H9 (cell line): ENCODE measurements at regions not wholly inside any gene's neighbourhood (a gene's known extent, or its start where the extent isn't known, plus 50 kb on each side); places are given as distances from the start of the nearest gene placed in this dataset.

Experiments used
- DNase-seq: peaks from one replicate; pipeline ENCODE4 v3.0.0-alpha.2; 2017
- H2AFZ ChIP-seq: one replicate; pipeline ENCODE4 v1.6.1; 2013; ENCODE audit warnings: mild to moderate bottlenecking, low read length, control low read depth, moderate library complexity
- H2AK5ac ChIP-seq: 2 replicates; pipeline ENCODE4 v1.6.1; 2013; ENCODE audit warnings: low read length, control low read depth, mixed read lengths; ENCODE audit not compliant: insufficient read length
- H2BK120ac ChIP-seq: one replicate; pipeline ENCODE4 v1.6.1; 2013; ENCODE audit warnings: low read depth, mild to moderate bottlenecking, low read length, control low read depth, inconsistent platforms; ENCODE audit not compliant: poor library complexity, severe bottlenecking
- H2BK12ac ChIP-seq: 2 replicates; pipeline ENCODE4 v1.6.1; 2013; ENCODE audit warnings: low read length, control low read depth, mixed read lengths, low read depth; ENCODE audit not compliant: insufficient read length
- H2BK15ac ChIP-seq: 2 replicates; pipeline ENCODE4 v1.6.1; 2013; ENCODE audit warnings: low read depth, low read length, control low read depth
- H2BK20ac ChIP-seq: one replicate; pipeline ENCODE4 v1.6.1; 2013; ENCODE audit warnings: low read depth, mild to moderate bottlenecking, low read length, control low read depth, inconsistent platforms; ENCODE audit not compliant: poor library complexity, severe bottlenecking
- H2BK5ac ChIP-seq: 2 replicates; pipeline ENCODE4 v1.6.1; 2013; ENCODE audit warnings: low read length, control low read depth, mixed read lengths; ENCODE audit not compliant: insufficient read length
- H3K14ac ChIP-seq: 2 replicates; pipeline ENCODE4 v1.6.1; 2013; ENCODE audit warnings: low read length, control low read depth; ENCODE audit not compliant: insufficient read depth
- H3K18ac ChIP-seq: 2 replicates; pipeline ENCODE4 v1.6.1; 2013; ENCODE audit warnings: low read depth, mild to moderate bottlenecking, mixed read lengths, low read length, control low read depth; ENCODE audit not compliant: insufficient read length
- H3K23ac ChIP-seq: 2 replicates; pipeline ENCODE4 v1.6.1; 2013; ENCODE audit warnings: low read length, control low read depth, mixed read lengths, low read depth; ENCODE audit not compliant: insufficient read length
- H3K23me2 ChIP-seq: 2 replicates; pipeline ENCODE4 v1.6.1; 2013; ENCODE audit warnings: low read depth, mild to moderate bottlenecking, mixed read lengths, low read length, control low read depth; ENCODE audit not compliant: insufficient read length, poor library complexity, severe bottlenecking
- H3K27ac ChIP-seq: 2 replicates; pipeline ENCODE4 v1.5.1; 2013; ENCODE audit warnings: low read length, control low read depth, mixed read lengths, low read depth; ENCODE audit not compliant: insufficient read length
- H3K27me3 ChIP-seq: 2 replicates; pipeline ENCODE4 v1.6.1; 2013; ENCODE audit warnings: low read length, control low read depth, inconsistent platforms; ENCODE audit not compliant: insufficient read depth
- H3K4ac ChIP-seq: 2 replicates; pipeline ENCODE4 v1.6.1; 2013; ENCODE audit warnings: low read depth, mild to moderate bottlenecking, control low read depth, inconsistent platforms, low read length, moderate library complexity
- H3K4me1 ChIP-seq: 2 replicates; pipeline ENCODE4 v1.6.1; 2013; ENCODE audit warnings: low read length, control low read depth, inconsistent platforms; ENCODE audit not compliant: insufficient read depth
- H3K4me2 ChIP-seq: 2 replicates; pipeline ENCODE4 v1.6.1; 2013; ENCODE audit warnings: low read length, control low read depth, mixed read lengths; ENCODE audit not compliant: insufficient read length, insufficient read depth
- H3K56ac ChIP-seq: 2 replicates; pipeline ENCODE4 v1.6.1; 2013; ENCODE audit warnings: low read depth, mild to moderate bottlenecking, mixed read lengths, low read length, control low read depth; ENCODE audit not compliant: insufficient read length
- H3K79me1 ChIP-seq: 2 replicates; pipeline ENCODE4 v1.6.1; 2013; ENCODE audit warnings: low read depth, mild to moderate bottlenecking, moderate library complexity, low read length, control low read depth, inconsistent platforms; ENCODE audit not compliant: insufficient read depth, poor library complexity, severe bottlenecking
- H3K79me2 ChIP-seq: 2 replicates; pipeline ENCODE4 v1.6.1; 2013; ENCODE audit warnings: low read length, control low read depth, inconsistent platforms; ENCODE audit not compliant: insufficient read depth
- H3K9ac ChIP-seq: 2 replicates; pipeline ENCODE4 v1.6.1; 2013; ENCODE audit warnings: low read length, control low read depth, mixed read lengths; ENCODE audit not compliant: insufficient read length; ENCODE audit errors: extremely low read depth
- H3K9me3 ChIP-seq: one replicate; pipeline ENCODE4 v1.6.1; 2013; ENCODE audit warnings: low read depth, low read length, inconsistent platforms; ENCODE audit not compliant: control insufficient read depth
- H3T11ph ChIP-seq: one replicate; pipeline ENCODE4 v1.6.1; 2013; ENCODE audit warnings: mild to moderate bottlenecking, low read length, control low read depth, inconsistent platforms
- H4K20me1 ChIP-seq: one replicate; pipeline ENCODE4 v1.6.1; 2013; ENCODE audit not compliant: control insufficient read depth, insufficient read length, insufficient read depth
- H4K5ac ChIP-seq: 2 replicates; pipeline ENCODE4 v1.6.1; 2013; ENCODE audit warnings: low read depth, mild to moderate bottlenecking, mixed read lengths, low read length, control low read depth; ENCODE audit not compliant: insufficient read length
- H4K8ac ChIP-seq: replicated peaks from 2 replicates; pipeline ENCODE4 v1.6.1; 2013; ENCODE audit warnings: low read length, control low read depth, mixed read lengths, low read depth; ENCODE audit not compliant: insufficient read length
- H4K91ac ChIP-seq: 2 replicates; pipeline ENCODE4 v1.6.1; 2013; ENCODE audit warnings: low read depth, mild to moderate bottlenecking, moderate library complexity, mixed read lengths, low read length, control low read depth; ENCODE audit not compliant: insufficient read length
- H3K27ac Mint-ChIP-seq, 3 experiments: 2 replicates in 2 of 3; 3 replicates in 1 of 3; pipeline ENCODE4 v1.8.0; 2020 to 2021; ENCODE audit warnings: mixed read lengths in 3 of 3, mild to moderate bottlenecking in 1 of 3, moderate library complexity in 1 of 3
- H3K27me3 Mint-ChIP-seq: 2 replicates; pipeline ENCODE4 v1.8.0; 2021; ENCODE audit warnings: low read depth, mild to moderate bottlenecking, moderate library complexity, mixed read lengths
- H3K36me3 Mint-ChIP-seq, 3 experiments: 2 replicates in 2 of 3; 3 replicates in 1 of 3; pipeline ENCODE4 v1.8.0; 2020 to 2021; ENCODE audit warnings: low read depth in 3 of 3, mixed read lengths in 3 of 3; ENCODE audit not compliant: insufficient read depth in 1 of 3
- H3K4me1 Mint-ChIP-seq, 2 experiments: 2 replicates each; pipeline ENCODE4 v1.8.0; 2020; ENCODE audit warnings: mixed read lengths in 2 of 2
- H3K4me3 Mint-ChIP-seq, 2 experiments: 2 replicates in 1 of 2; 3 replicates in 1 of 2; pipeline ENCODE4 v1.8.0; 2020 to 2021; ENCODE audit warnings: mild to moderate bottlenecking in 2 of 2, mixed read lengths in 2 of 2, moderate library complexity in 1 of 2
- H3K9me3 Mint-ChIP-seq, 2 experiments: 2 replicates in 1 of 2; 3 replicates in 1 of 2; pipeline ENCODE4 v1.8.0; 2020; ENCODE audit warnings: mild to moderate bottlenecking in 2 of 2, mixed read lengths in 2 of 2, moderate library complexity in 1 of 2
- WGBS: extraction: QIAGEN DNeasy Blood & Tissue Kit; methylation state at CpG from one replicate; pipeline ENCODE4 v1.1.7; 2013; ENCODE audit warnings: missing lambda C conversion rate, low lambda C conversion rate, mixed read lengths; ENCODE audit not compliant: insufficient read length; ENCODE audit errors: extremely low coverage; 5-methylcytosine and 5-hydroxymethylcytosine counted together
- TF ChIP-seq, protein P1 (sequence below): fragments of 200-600 bp; sonication (generic); conservative IDR thresholded peaks from 3 replicates; pipeline ENCODE4 v1.8.0; 2021; ENCODE audit warnings: antibody characterized with exemption, mild to moderate bottlenecking

DNA sequence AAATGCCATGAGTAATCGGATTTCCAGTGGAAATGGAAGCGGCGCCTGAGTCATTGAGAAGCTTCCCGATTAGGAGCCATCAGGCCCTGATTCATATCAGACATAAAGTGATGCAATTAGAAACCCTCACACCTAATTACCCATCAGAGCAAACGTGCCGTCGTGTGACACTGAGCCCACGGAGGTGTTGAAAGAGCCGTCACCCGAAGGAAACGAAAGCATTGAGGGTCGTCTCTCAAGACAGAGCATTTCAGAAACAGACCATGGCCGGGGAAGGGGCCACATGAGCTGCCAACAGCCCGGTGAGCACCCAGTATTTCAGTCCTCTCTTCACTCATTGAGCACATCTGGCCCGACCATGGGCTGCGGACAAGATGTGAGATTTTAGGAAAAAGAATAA, 829.3 kb downstream of the TBC1D22A start:
- Mint-ChIP-seq H3K27me3 (peaks cover 13% of the 10 kb centered on the region), H3K36me3 (peaks cover 7 to 34% (median 21%) of the 10 kb centered on the region in 3 experiments; a peak in 6 of 7 replicates), H3K4me3 (no peak overlapping the region), H3K9me3 (peaks cover 38 to 97% of the 10 kb centered on the region in 2 experiments), H3K27ac (0 out of 7 replicates have a peak overlapping the region, but pooled peaks of 1 of the 3 experiments have one; percentile 48), H3K4me1 (no peaks in the 10 kb centered on the region)
- Histone ChIP-seq H3T11ph (no peak overlapping the region), H3K9ac (no peak overlapping the region), H2BK15ac (no peak overlapping the region), H3K23ac (no peak overlapping the region), H4K8ac (no peak overlapping the region), H2BK5ac (no peak overlapping the region), H2AFZ (no peak overlapping the region), H3K79me2 (no peaks in the 10 kb centered on the region), H2AK5ac (no peak overlapping the region), H4K91ac (no peak overlapping the region), H3K14ac (no peak overlapping the region), H3K56ac (no peak overlapping the region), H3K4ac (no peak overlapping the region), H3K27me3 (no peaks in the 10 kb centered on the region), H3K79me1 (no peaks in the 10 kb centered on the region), H2BK12ac (no peak overlapping the region), H3K4me1 (no peaks in the 10 kb centered on the region), H2BK20ac (no peak overlapping the region), H4K20me1 (no peaks in the 10 kb centered on the region), H3K23me2 (no peaks in the 10 kb centered on the region), H3K4me2 (no peak overlapping the region), H3K18ac (no peak overlapping the region), H3K9me3 (peaks cover 73% of the 10 kb centered on the region), H4K5ac (no peak overlapping the region), H2BK120ac (no peak overlapping the region), H3K27ac (no peak overlapping the region)
- no peak for DNase-seq
- WGBS = no CpG with 5 or more reads among the region's 16 CpGs
- TF ChIP-seq, protein P1, sequence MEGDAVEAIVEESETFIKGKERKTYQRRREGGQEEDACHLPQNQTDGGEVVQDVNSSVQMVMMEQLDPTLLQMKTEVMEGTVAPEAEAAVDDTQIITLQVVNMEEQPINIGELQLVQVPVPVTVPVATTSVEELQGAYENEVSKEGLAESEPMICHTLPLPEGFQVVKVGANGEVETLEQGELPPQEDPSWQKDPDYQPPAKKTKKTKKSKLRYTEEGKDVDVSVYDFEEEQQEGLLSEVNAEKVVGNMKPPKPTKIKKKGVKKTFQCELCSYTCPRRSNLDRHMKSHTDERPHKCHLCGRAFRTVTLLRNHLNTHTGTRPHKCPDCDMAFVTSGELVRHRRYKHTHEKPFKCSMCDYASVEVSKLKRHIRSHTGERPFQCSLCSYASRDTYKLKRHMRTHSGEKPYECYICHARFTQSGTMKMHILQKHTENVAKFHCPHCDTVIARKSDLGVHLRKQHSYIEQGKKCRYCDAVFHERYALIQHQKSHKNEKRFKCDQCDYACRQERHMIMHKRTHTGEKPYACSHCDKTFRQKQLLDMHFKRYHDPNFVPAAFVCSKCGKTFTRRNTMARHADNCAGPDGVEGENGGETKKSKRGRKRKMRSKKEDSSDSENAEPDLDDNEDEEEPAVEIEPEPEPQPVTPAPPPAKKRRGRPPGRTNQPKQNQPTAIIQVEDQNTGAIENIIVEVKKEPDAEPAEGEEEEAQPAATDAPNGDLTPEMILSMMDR = no peak
